HG03135 (cell line): ENCODE measurements at regions not wholly inside any gene's neighbourhood (a gene's known extent, or its start where the extent isn't known, plus 50 kb on each side); places are given as distances from the start of the nearest gene placed in this dataset.
A peak's percentile ranks its signal among the peaks of the same experiment; 100 is the strongest.
"Not testable (repeated sequence)": the region's sequence is repeated elsewhere in the genome, so short reads cannot be mapped to it uniquely, and the experiment has no call there.

Experiments
- ATAC-seq: cut with Tn5 transposase; IDR thresholded peaks from one replicate; pipeline ENCODE4 v1.9.1; 2021; ENCODE audit warnings: mild to moderate bottlenecking, moderate library complexity; ENCODE audit not compliant: unreplicated experiment

- no peak for ATAC-seq
Observed at GRCh38 chr10:62696798-62697197, 107.7 kb upstream of the ADO start.

- ATAC-seq = no peak
Observed at GRCh38 chr10:62699148-62699547, 105.4 kb upstream of the ADO start.

- not testable (repeated sequence) for ATAC-seq
Observed at GRCh38 chr10:62704121-62704520, 100.4 kb upstream of the ADO start.

GRCh38 chr10:62705789-62706188 is 98.7 kb upstream of the ADO start:
- ATAC-seq = no peak

- no peak for ATAC-seq
Observed at GRCh38 chr10:62707810-62708209, 96.7 kb upstream of the ADO start.

GRCh38 chr10:62708569-62708968 is 96.0 kb upstream of the ADO start:
- ATAC-seq = no peak

GRCh38 chr10:62709200-62709599 is 95.3 kb upstream of the ADO start:
- no peak for ATAC-seq

- ATAC-seq = no peak
Observed at GRCh38 chr10:62710182-62710581, 94.3 kb upstream of the ADO start.

- no peak for ATAC-seq
Observed at GRCh38 chr10:62715383-62715782, 89.1 kb upstream of the ADO start.

GRCh38 chr10:62718585-62718984 is 85.9 kb upstream of the ADO start:
- ATAC-seq = no peak

- no peak for ATAC-seq
Observed at GRCh38 chr10:62719061-62719460, 85.5 kb upstream of the ADO start.

- no peak for ATAC-seq
Observed at GRCh38 chr10:62721687-62722086, 82.8 kb upstream of the ADO start.

GRCh38 chr10:62723375-62723774 is 81.1 kb upstream of the ADO start:
- ATAC-seq = no peak

GRCh38 chr10:62724465-62724864 is 80.1 kb upstream of the ADO start:
- no peak for ATAC-seq

GRCh38 chr10:62726142-62726541 is 78.4 kb upstream of the ADO start:
- ATAC-seq = peak; percentile 75

GRCh38 chr10:62726638-62727037 is 77.9 kb upstream of the ADO start:
- no peak for ATAC-seq

- ATAC-seq = no peak
Observed at GRCh38 chr10:62727934-62728333, 76.6 kb upstream of the ADO start.

- no peak for ATAC-seq
Observed at GRCh38 chr10:62728479-62728878, 76.0 kb upstream of the ADO start.

GRCh38 chr10:62732841-62733653 is 71.5 kb upstream of the ADO start:
- ATAC-seq = peak; percentile 74

- no peak for ATAC-seq
Observed at GRCh38 chr10:62733654-62734293, 70.7 kb upstream of the ADO start.

- ATAC-seq = no peak
Observed at GRCh38 chr10:62734781-62735463, 69.6 kb upstream of the ADO start.
